ENCODE measurements at regions not wholly inside any gene's neighbourhood (a gene's known extent, or its start where the extent isn't known, plus 50 kb on each side); places are given as distances from the start of the nearest gene placed in this dataset.

DNA sequence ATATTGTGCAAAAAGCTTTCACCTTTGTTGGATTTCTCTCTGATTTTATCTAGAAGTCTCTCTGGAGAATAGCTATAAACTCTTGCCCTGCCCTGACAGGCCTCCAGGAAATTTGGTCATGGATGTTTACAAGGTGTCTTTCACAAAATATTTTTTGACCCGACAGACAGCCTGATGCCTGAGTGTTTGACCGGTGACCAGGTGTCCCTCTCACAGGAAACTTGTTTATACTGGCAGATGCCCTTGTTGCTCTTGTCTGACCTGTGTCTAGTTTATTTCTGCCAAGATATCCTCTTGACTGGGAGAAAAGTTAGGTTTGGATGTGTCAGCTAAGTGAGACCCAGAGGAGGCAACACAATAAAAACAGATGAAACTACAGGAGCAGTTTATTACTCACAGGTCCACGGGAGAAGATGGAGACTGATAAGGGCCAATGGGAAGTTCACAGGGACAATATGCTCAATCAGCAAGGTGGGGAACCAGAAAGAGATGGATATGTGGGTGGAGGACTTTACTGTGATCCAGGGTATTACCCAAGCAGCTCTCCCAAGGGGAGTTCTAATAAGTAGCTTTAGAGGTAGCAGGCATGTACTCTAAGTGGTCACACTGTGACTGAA is 243.3 kb downstream of the ARAP2 start:
- DNase-seq: no peak

GRCh38 chr4:36003051-36003450 is 241.3 kb downstream of the ARAP2 start:
- DNase-seq: no peak

DNA sequence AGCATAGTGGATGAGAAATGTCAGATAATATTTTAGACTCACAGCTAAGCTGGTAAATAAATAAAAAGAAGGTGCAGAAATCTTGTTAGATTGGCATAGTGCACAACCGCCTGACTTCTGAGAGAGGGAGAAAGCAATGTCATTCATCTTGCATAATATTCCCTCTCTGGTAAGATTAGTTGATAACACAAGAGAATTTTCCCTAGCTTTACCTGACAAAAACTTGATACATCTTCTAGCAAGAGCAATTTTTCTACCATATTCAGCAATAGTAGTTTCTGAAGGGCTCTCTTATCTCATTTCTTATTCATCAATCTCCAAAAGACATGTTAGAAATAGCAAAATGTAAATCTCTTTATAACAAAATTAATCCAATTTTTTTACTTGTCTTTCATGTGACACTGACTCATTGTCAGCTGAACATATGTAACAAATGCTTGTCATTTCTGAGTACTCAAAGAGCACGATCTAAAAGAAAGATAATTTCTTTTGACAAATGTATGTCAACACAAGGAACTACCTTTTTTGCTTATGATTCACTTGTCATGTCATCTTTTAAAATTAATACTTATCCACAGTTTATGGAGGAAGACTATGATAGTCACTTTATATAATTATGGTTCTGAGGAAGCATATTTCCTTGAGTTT is 240.0 kb downstream of the ARAP2 start:
- no peak for DNase-seq

DNA sequence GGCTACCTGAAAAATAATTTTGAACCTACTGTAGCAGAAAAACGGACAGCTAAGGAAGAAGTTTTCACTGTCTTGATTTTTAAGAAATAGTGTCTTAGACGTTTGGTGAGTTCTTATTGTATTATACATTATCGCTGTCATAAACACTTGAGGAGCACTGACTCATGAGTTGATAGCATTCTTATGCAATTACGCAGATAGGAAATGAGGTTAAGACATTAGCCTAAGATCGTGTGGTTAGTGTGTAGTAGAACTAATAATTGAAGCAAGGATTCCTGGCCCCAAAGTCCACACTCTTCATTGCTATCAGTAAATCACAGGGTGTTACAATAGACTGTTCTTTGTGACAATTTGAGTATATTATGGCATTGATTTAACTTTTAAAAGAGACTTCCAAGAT is 238.1 kb downstream of the ARAP2 start:
- no peak for DNase-seq

DNA sequence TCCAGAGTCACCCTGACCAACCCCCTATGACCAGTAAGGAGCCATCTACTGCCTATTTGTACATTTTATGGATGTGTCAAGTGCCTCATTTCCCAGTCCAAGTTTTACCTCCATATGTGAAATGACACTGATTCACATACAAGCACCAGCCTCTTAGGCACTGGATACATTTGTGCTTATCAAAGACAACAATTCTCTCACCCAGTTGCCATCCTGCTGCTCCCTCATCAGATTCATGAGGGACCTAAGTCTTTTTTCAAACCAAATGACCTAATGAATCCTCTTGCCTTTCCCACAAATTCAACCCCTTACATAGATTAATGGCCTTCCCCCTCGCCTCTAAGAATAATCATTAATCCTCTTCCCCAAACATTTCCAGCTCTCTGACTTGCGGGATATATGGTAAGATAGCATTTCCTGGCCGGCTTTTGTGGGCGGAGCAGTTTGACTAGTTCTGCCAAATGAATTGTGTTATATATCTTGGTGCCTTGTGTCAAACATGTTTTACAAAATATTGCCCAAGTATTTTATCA is 233.9 kb downstream of the ARAP2 start:
- DNase-seq: no peak

- DNase-seq: no peak
Measured at GRCh38 chr4:36011381-36011780, 232.9 kb downstream of the ARAP2 start.

GRCh38 chr4:36012503-36012902 is 231.8 kb downstream of the ARAP2 start:
- DNase-seq: no peak

GRCh38 chr4:36013206-36013605 is 231.1 kb downstream of the ARAP2 start:
- no peak for DNase-seq

Measured in stimulated activated CD4-positive, alpha-beta T cell treated with anti-CD3 and anti-CD28 coated beads, Interleukin-4, amount 100 ng/mL, for 4 hours (primary cell).